ENCODE measurements at regions not wholly inside any gene's neighbourhood (a gene's known extent, or its start where the extent isn't known, plus 50 kb on each side); places are given as distances from the start of the nearest gene placed in this dataset.

GRCh38 chr6:140281236-140281635 is 906.8 kb upstream of the CITED2 start:
- TF ChIP-seq, protein P1, sequence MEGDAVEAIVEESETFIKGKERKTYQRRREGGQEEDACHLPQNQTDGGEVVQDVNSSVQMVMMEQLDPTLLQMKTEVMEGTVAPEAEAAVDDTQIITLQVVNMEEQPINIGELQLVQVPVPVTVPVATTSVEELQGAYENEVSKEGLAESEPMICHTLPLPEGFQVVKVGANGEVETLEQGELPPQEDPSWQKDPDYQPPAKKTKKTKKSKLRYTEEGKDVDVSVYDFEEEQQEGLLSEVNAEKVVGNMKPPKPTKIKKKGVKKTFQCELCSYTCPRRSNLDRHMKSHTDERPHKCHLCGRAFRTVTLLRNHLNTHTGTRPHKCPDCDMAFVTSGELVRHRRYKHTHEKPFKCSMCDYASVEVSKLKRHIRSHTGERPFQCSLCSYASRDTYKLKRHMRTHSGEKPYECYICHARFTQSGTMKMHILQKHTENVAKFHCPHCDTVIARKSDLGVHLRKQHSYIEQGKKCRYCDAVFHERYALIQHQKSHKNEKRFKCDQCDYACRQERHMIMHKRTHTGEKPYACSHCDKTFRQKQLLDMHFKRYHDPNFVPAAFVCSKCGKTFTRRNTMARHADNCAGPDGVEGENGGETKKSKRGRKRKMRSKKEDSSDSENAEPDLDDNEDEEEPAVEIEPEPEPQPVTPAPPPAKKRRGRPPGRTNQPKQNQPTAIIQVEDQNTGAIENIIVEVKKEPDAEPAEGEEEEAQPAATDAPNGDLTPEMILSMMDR (IDR thresholded peaks at IDR 0.05; ENCODE audit: poor library complexity, severe bottlenecking) = no peak
- TF ChIP-seq MXI1 (conservative IDR thresholded peaks at IDR 0.05; ENCODE audit: poor library complexity, severe bottlenecking) = no peak

Measured in neural cell (in vitro differentiated cells).